Breast epithelium (tissue), 3 donors: ENCODE measurements at regions not wholly inside any gene's neighbourhood (a gene's known extent, or its start where the extent isn't known, plus 50 kb on each side); places are given as distances from the start of the nearest gene placed in this dataset.

Source experiments
- POLR2A ChIP-seq: fragments of 450-650 bp; IDR thresholded peaks from one replicate; pipeline ENCODE4 v1.6.1; 2016; ENCODE audit warnings: antibody characterized with exemption, mild to moderate bottlenecking, moderate library complexity
- POLR2AphosphoS5 ChIP-seq, 3 donors: sonication (generic); formaldehyde crosslinking; IDR thresholded peaks; one replicate each; pipeline ENCODE4 v1.6.1; 2017; ENCODE audit warnings: antibody characterized with exemption in 3 of 3
- TF ChIP-seq, protein P1 (sequence below), 3 donors: fragments of 450-650 bp; IDR thresholded peaks; one replicate each; pipeline ENCODE4 v1.5.1; 2016 to 2017; ENCODE audit warnings: antibody characterized with exemption in 3 of 3, mild to moderate bottlenecking in 3 of 3, moderate library complexity in 3 of 3

DNA sequence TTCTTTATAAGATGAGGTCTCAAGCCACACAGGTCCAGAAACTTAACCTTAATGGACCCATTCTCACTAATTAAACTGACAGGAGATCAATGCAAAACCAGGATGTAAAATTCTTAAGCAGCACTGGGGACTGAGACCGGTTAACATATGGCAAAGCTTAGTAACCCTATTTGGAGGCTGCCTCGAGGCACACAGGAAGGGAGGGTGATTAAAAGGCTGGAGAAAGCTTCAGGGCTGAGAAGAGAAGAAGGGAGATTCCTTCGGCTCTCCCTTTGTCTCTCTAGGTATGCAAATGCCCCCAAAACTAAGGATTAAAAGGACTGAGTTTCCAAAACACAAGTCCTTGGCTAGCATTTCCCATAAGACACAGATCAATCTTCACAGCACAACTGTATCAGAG, 120.8 kb upstream of the DSCAM start:
- TF ChIP-seq, protein P1, sequence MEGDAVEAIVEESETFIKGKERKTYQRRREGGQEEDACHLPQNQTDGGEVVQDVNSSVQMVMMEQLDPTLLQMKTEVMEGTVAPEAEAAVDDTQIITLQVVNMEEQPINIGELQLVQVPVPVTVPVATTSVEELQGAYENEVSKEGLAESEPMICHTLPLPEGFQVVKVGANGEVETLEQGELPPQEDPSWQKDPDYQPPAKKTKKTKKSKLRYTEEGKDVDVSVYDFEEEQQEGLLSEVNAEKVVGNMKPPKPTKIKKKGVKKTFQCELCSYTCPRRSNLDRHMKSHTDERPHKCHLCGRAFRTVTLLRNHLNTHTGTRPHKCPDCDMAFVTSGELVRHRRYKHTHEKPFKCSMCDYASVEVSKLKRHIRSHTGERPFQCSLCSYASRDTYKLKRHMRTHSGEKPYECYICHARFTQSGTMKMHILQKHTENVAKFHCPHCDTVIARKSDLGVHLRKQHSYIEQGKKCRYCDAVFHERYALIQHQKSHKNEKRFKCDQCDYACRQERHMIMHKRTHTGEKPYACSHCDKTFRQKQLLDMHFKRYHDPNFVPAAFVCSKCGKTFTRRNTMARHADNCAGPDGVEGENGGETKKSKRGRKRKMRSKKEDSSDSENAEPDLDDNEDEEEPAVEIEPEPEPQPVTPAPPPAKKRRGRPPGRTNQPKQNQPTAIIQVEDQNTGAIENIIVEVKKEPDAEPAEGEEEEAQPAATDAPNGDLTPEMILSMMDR (IDR thresholded peaks at IDR 0.05), result no peak
- TF ChIP-seq POLR2A (no peak), POLR2AphosphoS5 (IDR thresholded peaks at IDR 0.05) (no peak)
